KMS-11 (cell line): ENCODE measurements at regions not wholly inside any gene's neighbourhood (a gene's known extent, or its start where the extent isn't known, plus 50 kb on each side); places are given as distances from the start of the nearest gene placed in this dataset.

ENCODE experiments used
- H2AFZ ChIP-seq: fragments of 200-600 bp; sonication (generic); 2 replicates; pipeline ENCODE4 v1.6.1; 2016; ENCODE audit warnings: antibody characterized with exemption, mixed run types, low read depth
- H3K27ac ChIP-seq: fragments of 200-600 bp; sonication (generic); 2 replicates; pipeline ENCODE4 v1.6.1; 2016; ENCODE audit warnings: mild to moderate bottlenecking, mixed run types
- H3K27me3 ChIP-seq: fragments of 200-600 bp; sonication (generic); 2 replicates; pipeline ENCODE4 v1.6.1; 2017; ENCODE audit warnings: mild to moderate bottlenecking, low read depth, mixed run types, moderate library complexity; ENCODE audit not compliant: insufficient read depth
- H3K36me3 ChIP-seq: fragments of 200-600 bp; sonication (generic); 2 replicates; pipeline ENCODE4 v1.6.1; 2017; ENCODE audit warnings: mild to moderate bottlenecking, mixed run types; ENCODE audit not compliant: insufficient read depth
- H3K4me1 ChIP-seq: fragments of 200-600 bp; sonication (generic); 2 replicates; pipeline ENCODE4 v1.6.1; 2016; ENCODE audit warnings: mild to moderate bottlenecking, low read depth, mixed run types; ENCODE audit not compliant: poor library complexity, severe bottlenecking
- H3K4me2 ChIP-seq: fragments of 200-600 bp; sonication (generic); 2 replicates; pipeline ENCODE4 v1.7.0; 2016; ENCODE audit warnings: mild to moderate bottlenecking, mixed run types
- H3K4me3 ChIP-seq: fragments of 200-600 bp; sonication (generic); IDR thresholded peaks from 2 replicates; pipeline ENCODE4 v1.6.1; 2017; ENCODE audit warnings: low read depth, low read length, mixed read lengths; ENCODE audit not compliant: insufficient read depth
- H3K79me2 ChIP-seq: fragments of 200-600 bp; sonication (generic); 2 replicates; pipeline ENCODE4 v1.6.1; 2016; ENCODE audit warnings: low read depth, mixed run types; ENCODE audit not compliant: insufficient read depth
- H3K9ac ChIP-seq: fragments of 200-600 bp; sonication (generic); 2 replicates; pipeline ENCODE4 v1.6.1; 2016; ENCODE audit warnings: mild to moderate bottlenecking, mixed run types
- H4K20me1 ChIP-seq: fragments of 200-600 bp; sonication (generic); 2 replicates; pipeline ENCODE4 v1.6.1; 2016; ENCODE audit warnings: mild to moderate bottlenecking, mixed run types; ENCODE audit not compliant: insufficient read depth
- CTCF ChIP-seq: fragments of 200-600 bp; sonication (generic); conservative IDR thresholded peaks from 2 replicates; pipeline ENCODE4 v1.6.1; 2017; ENCODE audit warnings: low read depth, mild to moderate bottlenecking, antibody characterized with exemption, low read length, moderate library complexity, mixed read lengths

- Histone ChIP-seq H3K36me3 (no peaks in the 10 kb centered on the region), H2AFZ (no peak overlapping the region), H3K4me1 (no peaks in the 10 kb centered on the region), H3K27ac (no peak overlapping the region), H3K27me3 (no peaks in the 10 kb centered on the region; the same call in 1 of the 2 replicates), H4K20me1 (no peaks in the 10 kb centered on the region), H3K9ac (no peak overlapping the region), H3K79me2 (no peaks in the 10 kb centered on the region), H3K4me3 (no peak overlapping the region), H3K4me2 (no peak overlapping the region)
- no peak for TF ChIP-seq CTCF
Measured at GRCh38 chr20:56868746-56869145, 239.6 kb downstream of the TFAP2C start.

- Histone ChIP-seq H4K20me1 (no peaks in the 10 kb centered on the region), H3K27ac (no peak overlapping the region), H3K36me3 (no peaks in the 10 kb centered on the region), H3K4me1 (no peaks in the 10 kb centered on the region), H3K79me2 (no peaks in the 10 kb centered on the region), H3K27me3 (no peaks in the 10 kb centered on the region; the same call in 1 of the 2 replicates), H3K4me3 (no peak overlapping the region), H3K4me2 (no peak overlapping the region), H2AFZ (no peak overlapping the region), H3K9ac (no peak overlapping the region)
- TF ChIP-seq CTCF, result no peak
Measured at GRCh38 chr20:56870271-56870670, 241.2 kb downstream of the TFAP2C start.

GRCh38 chr20:56871691-56872090 lies 242.6 kb downstream of the TFAP2C start:
- no peaks in the 10 kb centered on the region for H3K79me2 ChIP-seq
- no peak overlapping the region for H3K4me3 ChIP-seq
- H3K27me3 ChIP-seq, result no peaks in the 10 kb centered on the region; the same call in 1 of the 2 replicates
- H3K36me3 ChIP-seq, result no peaks in the 10 kb centered on the region
- TF ChIP-seq CTCF, result no peak
- H3K4me1 ChIP-seq, result no peaks in the 10 kb centered on the region
- no peak overlapping the region for H3K9ac ChIP-seq
- no peak overlapping the region for H2AFZ ChIP-seq
- H3K4me2 ChIP-seq, result no peak overlapping the region
- no peaks in the 10 kb centered on the region for H4K20me1 ChIP-seq
- H3K27ac ChIP-seq, result no peak overlapping the region

- no peaks in the 10 kb centered on the region for H4K20me1 ChIP-seq
- no peaks in the 10 kb centered on the region for H3K36me3 ChIP-seq
- no peak overlapping the region for H2AFZ ChIP-seq
- H3K27me3 ChIP-seq, result no peaks in the 10 kb centered on the region; the same call in 1 of the 2 replicates
- H3K79me2 ChIP-seq, result no peaks in the 10 kb centered on the region
- H3K9ac ChIP-seq, result no peak overlapping the region
- H3K4me2 ChIP-seq, result no peak overlapping the region
- no peak for TF ChIP-seq CTCF
- no peak overlapping the region for H3K27ac ChIP-seq
- no peak overlapping the region for H3K4me3 ChIP-seq
- no peaks in the 10 kb centered on the region for H3K4me1 ChIP-seq
Measured at GRCh38 chr20:56872620-56873458, 243.7 kb downstream of the TFAP2C start.
